WTC11 (cell line): ENCODE measurements at regions not wholly inside any gene's neighbourhood (a gene's known extent, or its start where the extent isn't known, plus 50 kb on each side); places are given as distances from the start of the nearest gene placed in this dataset.

Experiments used
- ATAC-seq: fragments of 200-7000 bp; cut with Tn5 transposase; 2 replicates; pipeline ENCODE4 v1.10.0; 2021; ENCODE audit warnings: mild to moderate bottlenecking, moderate library complexity
- CTCF ChIA-PET: fragments of 300-600 bp; sonication (Branson Sonifier 250); formaldehyde crosslinking; loops from one replicate; lab custom pipeline; 2021; ENCODE audit warnings: antibody characterized with exemption; lab: Charles Lee
- POLR2A ChIA-PET: fragments of 350-600 bp; sonication (Branson Sonifier 250); formaldehyde crosslinking; loops from one replicate; lab custom pipeline; 2021; ENCODE audit warnings: antibody characterized with exemption; lab: Charles Lee
- DNase-seq: peaks from one replicate; pipeline ENCODE4 v3.0.0; 2021; ENCODE audit warnings: low spot score
- H3K27ac Mint-ChIP-seq: 2 replicates; pipeline ENCODE4 v1.8.0; 2021; ENCODE audit warnings: mixed read lengths
- H3K27me3 Mint-ChIP-seq: 2 replicates; pipeline ENCODE4 v1.8.0; 2021; ENCODE audit warnings: low read depth, mild to moderate bottlenecking, moderate library complexity, mixed read lengths
- H3K36me3 Mint-ChIP-seq: 2 replicates; pipeline ENCODE4 v1.8.0; 2021; ENCODE audit warnings: mixed read lengths
- H3K4me1 Mint-ChIP-seq: 2 replicates; pipeline ENCODE4 v1.8.0; 2022; ENCODE audit warnings: mixed read lengths
- H3K4me3 Mint-ChIP-seq: 2 replicates; pipeline ENCODE4 v1.8.0; 2021; ENCODE audit warnings: mild to moderate bottlenecking, moderate library complexity, mixed read lengths
- H3K9me3 Mint-ChIP-seq: 2 replicates; pipeline ENCODE4 v1.8.0; 2021; ENCODE audit warnings: mixed read lengths
- CBFB ChIP-seq: sonication (generic); formaldehyde crosslinking; IDR thresholded peaks from 2 replicates; pipeline ENCODE4 v1.8.1; 2022; ENCODE audit warnings: mild to moderate bottlenecking, low read depth, missing genetic modification reagents
- GRHL2 ChIP-seq: fragments of 250-450 bp; sonication (Bioruptor Pico); IDR thresholded peaks from 2 replicates; pipeline ENCODE4 v1.8.0; 2022; ENCODE audit warnings: mild to moderate bottlenecking, moderate library complexity; ENCODE audit not compliant: insufficient replicate concordance, severe bottlenecking
- NR1H2 ChIP-seq: sonication (generic); formaldehyde crosslinking; IDR thresholded peaks from 2 replicates; pipeline ENCODE4 v1.9.0; 2021; ENCODE audit warnings: mild to moderate bottlenecking, moderate library complexity, missing genetic modification reagents
- OVOL2 ChIP-seq: fragments of 250-450 bp; sonication (Bioruptor Pico); IDR thresholded peaks from 2 replicates; pipeline ENCODE4 v1.9.0; 2021; ENCODE audit warnings: mild to moderate bottlenecking, borderline replicate concordance
- PRDM15 ChIP-seq: sonication (generic); formaldehyde crosslinking; IDR thresholded peaks from 2 replicates; pipeline ENCODE4 v1.8.0; 2022; ENCODE audit warnings: missing genetic modification reagents
- RELA ChIP-seq: sonication (generic); formaldehyde crosslinking; IDR thresholded peaks from 2 replicates; pipeline ENCODE4 v1.8.1; 2022; ENCODE audit warnings: missing genetic modification reagents, mild to moderate bottlenecking, borderline replicate concordance
- SMAD3 ChIP-seq: sonication (generic); formaldehyde crosslinking; IDR thresholded peaks from 2 replicates; pipeline ENCODE4 v1.8.0; 2022; ENCODE audit warnings: missing genetic modification reagents, mild to moderate bottlenecking, borderline replicate concordance
- SMAD4 ChIP-seq: sonication (generic); formaldehyde crosslinking; IDR thresholded peaks from 2 replicates; pipeline ENCODE4 v1.8.0; 2022; ENCODE audit warnings: mild to moderate bottlenecking, missing genetic modification reagents
- TCF7 ChIP-seq: sonication (generic); formaldehyde crosslinking; IDR thresholded peaks from 2 replicates; pipeline ENCODE4 v1.8.0; 2022; ENCODE audit warnings: mild to moderate bottlenecking, low read depth, missing genetic modification reagents, moderate library complexity
- TEAD4 ChIP-seq: sonication (generic); formaldehyde crosslinking; IDR thresholded peaks from 2 replicates; pipeline ENCODE4 v1.8.0; 2022; ENCODE audit warnings: mild to moderate bottlenecking, missing genetic modification reagents
- USF1 ChIP-seq: sonication (generic); formaldehyde crosslinking; IDR thresholded peaks from 2 replicates; pipeline ENCODE4 v1.8.0; 2022; ENCODE audit warnings: mild to moderate bottlenecking, missing genetic modification reagents
- ZNF232 ChIP-seq: sonication (generic); formaldehyde crosslinking; IDR thresholded peaks from 2 replicates; pipeline ENCODE4 v1.8.0; 2022; ENCODE audit warnings: mild to moderate bottlenecking, missing genetic modification reagents
- ZNF416 ChIP-seq: fragments of 250-450 bp; sonication (Bioruptor Pico); IDR thresholded peaks from 2 replicates; pipeline ENCODE4 v1.9.0; 2021; ENCODE audit warnings: mild to moderate bottlenecking, inconsistent platforms
- TF ChIP-seq, protein P1 (sequence below): sonication (generic); formaldehyde crosslinking; IDR thresholded peaks from 2 replicates; pipeline ENCODE4 v1.8.1; 2023; ENCODE audit warnings: mild to moderate bottlenecking, moderate library complexity, missing genetic modification reagents
- TF ChIP-seq, protein P2 (sequence below): sonication (generic); formaldehyde crosslinking; IDR thresholded peaks from 2 replicates; pipeline ENCODE4 v1.8.1; 2023; ENCODE audit warnings: mild to moderate bottlenecking, missing genetic modification reagents, borderline replicate concordance

DNA sequence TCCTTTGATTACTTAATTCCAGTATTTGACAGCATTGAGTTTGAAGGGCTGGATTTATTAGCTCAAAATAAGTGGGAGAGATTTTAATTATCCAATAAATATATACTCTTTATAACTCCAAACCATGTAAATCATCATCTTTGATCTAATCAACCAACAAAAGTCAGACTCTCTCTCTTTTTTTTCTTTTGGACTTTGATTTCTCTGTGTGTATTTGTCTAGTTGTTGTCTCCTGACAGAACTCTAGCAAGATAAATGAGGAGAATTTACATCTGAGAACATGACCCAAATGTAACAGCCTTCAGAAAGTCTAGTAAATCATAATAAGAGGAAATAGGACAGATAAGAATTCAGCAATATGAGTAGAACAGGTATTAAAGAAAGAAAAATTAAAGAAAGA, 567.1 kb downstream of the PPARGC1A start:
- ChIA-PET POLR2A (interaction anchor here (0.5 kb wide), 1 partner anchor 24 kb away, joined by 4 read pairs; no protein-coding TSS in a partner anchor), CTCF (no interaction called here)
- Mint-ChIP-seq H3K9me3 (no peaks in the 10 kb centered on the region), H3K27me3 (no peaks in the 10 kb centered on the region), H3K4me3 (no peak overlapping the region), H3K27ac (no peak overlapping the region), H3K36me3 (no peaks in the 10 kb centered on the region), H3K4me1 (peaks cover 20% of the 10 kb centered on the region)
- DNase-seq (no peak), ATAC-seq (no peak)
- TF ChIP-seq, protein P1, sequence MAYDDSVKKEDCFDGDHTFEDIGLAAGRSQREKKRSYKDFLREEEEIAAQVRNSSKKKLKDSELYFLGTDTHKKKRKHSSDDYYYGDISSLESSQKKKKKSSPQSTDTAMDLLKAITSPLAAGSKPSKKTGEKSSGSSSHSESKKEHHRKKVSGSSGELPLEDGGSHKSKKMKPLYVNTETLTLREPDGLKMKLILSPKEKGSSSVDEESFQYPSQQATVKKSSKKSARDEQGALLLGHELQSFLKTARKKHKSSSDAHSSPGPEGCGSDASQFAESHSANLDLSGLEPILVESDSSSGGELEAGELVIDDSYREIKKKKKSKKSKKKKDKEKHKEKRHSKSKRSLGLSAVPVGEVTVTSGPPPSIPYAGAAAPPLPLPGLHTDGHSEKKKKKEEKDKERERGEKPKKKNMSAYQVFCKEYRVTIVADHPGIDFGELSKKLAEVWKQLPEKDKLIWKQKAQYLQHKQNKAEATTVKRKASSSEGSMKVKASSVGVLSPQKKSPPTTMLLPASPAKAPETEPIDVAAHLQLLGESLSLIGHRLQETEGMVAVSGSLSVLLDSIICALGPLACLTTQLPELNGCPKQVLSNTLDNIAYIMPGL (CRISPR knock-in tag) = no peak
- TF ChIP-seq GRHL2 (CRISPR knock-in tag) (no peak), ZNF416 (no peak), RELA (CRISPR knock-in tag) (no peak), TCF7 (CRISPR knock-in tag) (no peak), NR1H2 (CRISPR knock-in tag) (no peak), CBFB (CRISPR knock-in tag) (no peak), ZNF232 (no peak), SMAD3 (no peak), PRDM15 (CRISPR knock-in tag) (no peak)

DNA sequence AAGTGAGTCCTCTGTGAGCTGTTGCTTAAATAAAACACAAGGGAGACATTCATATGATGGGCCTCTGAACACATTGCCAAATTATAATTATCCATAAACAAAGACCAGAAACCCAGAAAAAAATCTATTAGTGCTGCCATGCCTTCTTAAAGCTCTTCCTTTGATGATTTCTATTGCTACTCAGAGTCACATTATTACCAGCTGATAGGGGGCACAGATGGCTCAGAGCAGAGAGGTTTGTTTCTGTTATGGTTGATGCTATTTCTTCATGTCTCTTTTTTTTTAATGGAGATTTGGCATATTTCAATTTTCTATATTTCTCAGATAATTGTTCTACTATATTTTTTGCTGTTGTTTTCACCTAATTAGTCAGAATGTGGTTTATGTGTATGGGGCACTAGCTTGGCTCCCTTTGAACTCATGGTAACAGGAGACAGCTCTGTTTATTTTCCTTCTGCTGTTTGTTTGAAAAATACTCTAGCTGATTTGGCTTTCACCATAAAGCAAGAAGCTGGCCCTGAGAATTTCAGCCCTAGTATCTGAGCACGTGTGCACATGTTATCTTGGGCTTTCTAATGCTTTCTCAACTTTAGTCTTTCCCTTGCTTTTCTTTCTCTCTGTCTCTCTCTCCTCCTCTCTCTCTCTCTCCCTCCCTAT, 568.8 kb downstream of the PPARGC1A start:
- TF ChIP-seq USF1 (CRISPR knock-in tag) (no peak), OVOL2 (CRISPR knock-in tag) (no peak), SMAD4 (CRISPR knock-in tag) (no peak), TEAD4 (CRISPR knock-in tag) (no peak), CBFB (CRISPR knock-in tag) (no peak), GRHL2 (CRISPR knock-in tag) (no peak), TCF7 (CRISPR knock-in tag) (no peak)
- TF ChIP-seq, protein P2, sequence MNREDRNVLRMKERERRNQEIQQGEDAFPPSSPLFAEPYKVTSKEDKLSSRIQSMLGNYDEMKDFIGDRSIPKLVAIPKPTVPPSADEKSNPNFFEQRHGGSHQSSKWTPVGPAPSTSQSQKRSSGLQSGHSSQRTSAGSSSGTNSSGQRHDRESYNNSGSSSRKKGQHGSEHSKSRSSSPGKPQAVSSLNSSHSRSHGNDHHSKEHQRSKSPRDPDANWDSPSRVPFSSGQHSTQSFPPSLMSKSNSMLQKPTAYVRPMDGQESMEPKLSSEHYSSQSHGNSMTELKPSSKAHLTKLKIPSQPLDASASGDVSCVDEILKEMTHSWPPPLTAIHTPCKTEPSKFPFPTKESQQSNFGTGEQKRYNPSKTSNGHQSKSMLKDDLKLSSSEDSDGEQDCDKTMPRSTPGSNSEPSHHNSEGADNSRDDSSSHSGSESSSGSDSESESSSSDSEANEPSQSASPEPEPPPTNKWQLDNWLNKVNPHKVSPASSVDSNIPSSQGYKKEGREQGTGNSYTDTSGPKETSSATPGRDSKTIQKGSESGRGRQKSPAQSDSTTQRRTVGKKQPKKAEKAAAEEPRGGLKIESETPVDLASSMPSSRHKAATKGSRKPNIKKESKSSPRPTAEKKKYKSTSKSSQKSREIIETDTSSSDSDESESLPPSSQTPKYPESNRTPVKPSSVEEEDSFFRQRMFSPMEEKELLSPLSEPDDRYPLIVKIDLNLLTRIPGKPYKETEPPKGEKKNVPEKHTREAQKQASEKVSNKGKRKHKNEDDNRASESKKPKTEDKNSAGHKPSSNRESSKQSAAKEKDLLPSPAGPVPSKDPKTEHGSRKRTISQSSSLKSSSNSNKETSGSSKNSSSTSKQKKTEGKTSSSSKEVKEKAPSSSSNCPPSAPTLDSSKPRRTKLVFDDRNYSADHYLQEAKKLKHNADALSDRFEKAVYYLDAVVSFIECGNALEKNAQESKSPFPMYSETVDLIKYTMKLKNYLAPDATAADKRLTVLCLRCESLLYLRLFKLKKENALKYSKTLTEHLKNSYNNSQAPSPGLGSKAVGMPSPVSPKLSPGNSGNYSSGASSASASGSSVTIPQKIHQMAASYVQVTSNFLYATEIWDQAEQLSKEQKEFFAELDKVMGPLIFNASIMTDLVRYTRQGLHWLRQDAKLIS = no peak
- ATAC-seq (no peak), DNase-seq (no peak)
- POLR2A ChIA-PET = no interaction called here
- H3K27me3 Mint-ChIP-seq = no peaks in the 10 kb centered on the region
- H3K27ac Mint-ChIP-seq = no peak overlapping the region
- H3K4me3 Mint-ChIP-seq = no peak overlapping the region
- no peaks in the 10 kb centered on the region for H3K36me3 Mint-ChIP-seq
- no peaks in the 10 kb centered on the region for H3K9me3 Mint-ChIP-seq
- CTCF ChIA-PET = interaction anchor here (1.0 kb wide), 1 partner anchor 11 kb away, joined by 3 read pairs; no protein-coding TSS in a partner anchor
- peaks cover 20% of the 10 kb centered on the region for H3K4me1 Mint-ChIP-seq
